ENCODE measurements at regions not wholly inside any gene's neighbourhood (a gene's known extent, or its start where the extent isn't known, plus 50 kb on each side); places are given as distances from the start of the nearest gene placed in this dataset.

DNA sequence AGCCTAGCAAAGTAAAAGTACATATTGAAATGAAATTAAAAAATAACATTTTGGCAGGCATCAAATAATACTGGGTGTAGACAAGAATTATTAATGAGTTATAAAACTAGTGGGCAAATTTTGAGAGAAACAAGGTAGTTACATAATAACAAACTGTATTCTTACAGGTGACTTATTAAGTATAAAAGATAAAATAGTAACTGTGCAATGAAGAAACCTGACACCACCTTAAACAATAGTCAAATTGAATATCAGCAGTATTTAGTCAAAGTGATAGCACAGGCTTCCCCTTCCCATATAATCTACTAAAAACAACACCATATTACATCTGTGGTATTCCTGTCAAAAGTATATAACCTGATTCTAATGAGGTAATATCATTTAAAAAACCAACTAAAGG lies 1099.8 kb upstream of the CRIM1 start:
- TF ChIP-seq, protein P1, sequence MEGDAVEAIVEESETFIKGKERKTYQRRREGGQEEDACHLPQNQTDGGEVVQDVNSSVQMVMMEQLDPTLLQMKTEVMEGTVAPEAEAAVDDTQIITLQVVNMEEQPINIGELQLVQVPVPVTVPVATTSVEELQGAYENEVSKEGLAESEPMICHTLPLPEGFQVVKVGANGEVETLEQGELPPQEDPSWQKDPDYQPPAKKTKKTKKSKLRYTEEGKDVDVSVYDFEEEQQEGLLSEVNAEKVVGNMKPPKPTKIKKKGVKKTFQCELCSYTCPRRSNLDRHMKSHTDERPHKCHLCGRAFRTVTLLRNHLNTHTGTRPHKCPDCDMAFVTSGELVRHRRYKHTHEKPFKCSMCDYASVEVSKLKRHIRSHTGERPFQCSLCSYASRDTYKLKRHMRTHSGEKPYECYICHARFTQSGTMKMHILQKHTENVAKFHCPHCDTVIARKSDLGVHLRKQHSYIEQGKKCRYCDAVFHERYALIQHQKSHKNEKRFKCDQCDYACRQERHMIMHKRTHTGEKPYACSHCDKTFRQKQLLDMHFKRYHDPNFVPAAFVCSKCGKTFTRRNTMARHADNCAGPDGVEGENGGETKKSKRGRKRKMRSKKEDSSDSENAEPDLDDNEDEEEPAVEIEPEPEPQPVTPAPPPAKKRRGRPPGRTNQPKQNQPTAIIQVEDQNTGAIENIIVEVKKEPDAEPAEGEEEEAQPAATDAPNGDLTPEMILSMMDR (IDR thresholded peaks at IDR 0.05) = no peak
- no peak for TF ChIP-seq JUN (CRISPR knock-in tag; IDR thresholded peaks at IDR 0.05)
- TF ChIP-seq ELF4 (CRISPR knock-in tag; IDR thresholded peaks at IDR 0.05; ENCODE audit: low read depth) = no peak
- TF ChIP-seq, protein P2, sequence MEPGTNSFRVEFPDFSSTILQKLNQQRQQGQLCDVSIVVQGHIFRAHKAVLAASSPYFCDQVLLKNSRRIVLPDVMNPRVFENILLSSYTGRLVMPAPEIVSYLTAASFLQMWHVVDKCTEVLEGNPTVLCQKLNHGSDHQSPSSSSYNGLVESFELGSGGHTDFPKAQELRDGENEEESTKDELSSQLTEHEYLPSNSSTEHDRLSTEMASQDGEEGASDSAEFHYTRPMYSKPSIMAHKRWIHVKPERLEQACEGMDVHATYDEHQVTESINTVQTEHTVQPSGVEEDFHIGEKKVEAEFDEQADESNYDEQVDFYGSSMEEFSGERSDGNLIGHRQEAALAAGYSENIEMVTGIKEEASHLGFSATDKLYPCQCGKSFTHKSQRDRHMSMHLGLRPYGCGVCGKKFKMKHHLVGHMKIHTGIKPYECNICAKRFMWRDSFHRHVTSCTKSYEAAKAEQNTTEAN (CRISPR knock-in tag; IDR thresholded peaks at IDR 0.05) = no peak
- TF ChIP-seq, protein P3, sequence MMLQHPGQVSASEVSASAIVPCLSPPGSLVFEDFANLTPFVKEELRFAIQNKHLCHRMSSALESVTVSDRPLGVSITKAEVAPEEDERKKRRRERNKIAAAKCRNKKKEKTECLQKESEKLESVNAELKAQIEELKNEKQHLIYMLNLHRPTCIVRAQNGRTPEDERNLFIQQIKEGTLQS (CRISPR knock-in tag; conservative IDR thresholded peaks at IDR 0.05) = no peak
- TF ChIP-seq, protein P4, sequence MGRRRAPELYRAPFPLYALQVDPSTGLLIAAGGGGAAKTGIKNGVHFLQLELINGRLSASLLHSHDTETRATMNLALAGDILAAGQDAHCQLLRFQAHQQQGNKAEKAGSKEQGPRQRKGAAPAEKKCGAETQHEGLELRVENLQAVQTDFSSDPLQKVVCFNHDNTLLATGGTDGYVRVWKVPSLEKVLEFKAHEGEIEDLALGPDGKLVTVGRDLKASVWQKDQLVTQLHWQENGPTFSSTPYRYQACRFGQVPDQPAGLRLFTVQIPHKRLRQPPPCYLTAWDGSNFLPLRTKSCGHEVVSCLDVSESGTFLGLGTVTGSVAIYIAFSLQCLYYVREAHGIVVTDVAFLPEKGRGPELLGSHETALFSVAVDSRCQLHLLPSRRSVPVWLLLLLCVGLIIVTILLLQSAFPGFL (CRISPR knock-in tag; IDR thresholded peaks at IDR 0.05; ENCODE audit: borderline replicate concordance) = no peak
- no peak for TF ChIP-seq NFYB (CRISPR knock-in tag; conservative IDR thresholded peaks at IDR 0.05; ENCODE audit: low read depth)
- TF ChIP-seq CREB1 (CRISPR knock-in tag; IDR thresholded peaks at IDR 0.05) = no peak

Measured in WTC11 (cell line).